GM18502 (cell line): ENCODE measurements at regions not wholly inside any gene's neighbourhood (a gene's known extent, or its start where the extent isn't known, plus 50 kb on each side); places are given as distances from the start of the nearest gene placed in this dataset.
"Not testable (repeated sequence)": the region's sequence is repeated elsewhere in the genome, so short reads cannot be mapped to it uniquely, and the experiment has no call there.

Source experiments
- ATAC-seq: cut with Tn5 transposase; IDR thresholded peaks from one replicate; pipeline ENCODE4 v1.9.1; 2021; ENCODE audit warnings: mild to moderate bottlenecking; ENCODE audit not compliant: unreplicated experiment, poor library complexity

DNA sequence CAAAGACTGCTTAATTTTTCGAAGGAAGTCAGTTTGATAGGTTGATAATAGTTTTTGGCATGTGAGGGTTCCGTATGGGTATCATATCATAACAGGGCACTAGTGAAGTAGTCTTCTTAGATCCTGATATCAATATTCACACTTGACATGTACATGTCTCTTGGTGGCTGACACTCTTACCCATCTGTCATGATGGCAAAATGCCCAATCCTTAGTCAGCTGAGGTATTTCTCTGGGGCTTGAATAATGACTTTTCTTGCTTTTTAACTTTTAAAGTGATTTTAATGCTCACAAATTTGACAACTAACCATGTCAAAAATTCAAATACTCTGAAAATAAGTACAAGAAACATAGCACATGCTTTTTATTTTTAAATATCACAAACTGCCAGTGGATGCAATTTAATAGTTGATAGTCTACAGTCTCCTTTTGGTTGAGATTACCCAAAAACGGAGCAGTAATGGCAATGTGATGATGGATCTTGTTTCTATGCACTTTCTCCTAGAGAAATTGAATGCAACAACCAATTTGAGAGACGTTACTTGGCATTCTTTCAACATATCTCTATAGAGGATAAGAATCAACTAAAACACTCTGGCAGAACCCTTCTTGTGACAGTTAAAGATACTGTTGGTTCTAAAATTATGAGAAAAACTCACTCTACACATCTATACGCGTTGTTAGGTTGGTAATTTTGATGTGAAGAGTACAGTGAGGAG is 552.9 kb upstream of the PABPC4L start:
- no peak for ATAC-seq

DNA sequence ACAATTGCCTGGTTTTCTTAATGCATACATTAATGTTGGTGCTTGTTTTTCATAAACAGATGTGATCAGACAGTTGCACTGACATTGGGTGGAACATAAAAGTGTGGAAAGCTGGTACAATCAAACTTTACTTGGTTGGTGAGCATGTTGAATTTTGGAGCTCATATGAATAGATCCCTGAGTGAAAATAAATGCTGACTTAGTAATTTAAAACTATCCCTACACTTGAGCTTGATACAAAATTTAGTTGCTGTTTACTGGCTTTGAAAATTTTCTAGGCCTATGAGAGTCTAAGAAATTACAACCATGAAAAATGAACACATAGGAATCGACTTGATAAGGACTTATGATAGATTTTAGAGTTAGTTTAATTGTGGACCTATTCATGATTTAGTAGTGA is 551.8 kb upstream of the PABPC4L start:
- ATAC-seq: no peak

DNA sequence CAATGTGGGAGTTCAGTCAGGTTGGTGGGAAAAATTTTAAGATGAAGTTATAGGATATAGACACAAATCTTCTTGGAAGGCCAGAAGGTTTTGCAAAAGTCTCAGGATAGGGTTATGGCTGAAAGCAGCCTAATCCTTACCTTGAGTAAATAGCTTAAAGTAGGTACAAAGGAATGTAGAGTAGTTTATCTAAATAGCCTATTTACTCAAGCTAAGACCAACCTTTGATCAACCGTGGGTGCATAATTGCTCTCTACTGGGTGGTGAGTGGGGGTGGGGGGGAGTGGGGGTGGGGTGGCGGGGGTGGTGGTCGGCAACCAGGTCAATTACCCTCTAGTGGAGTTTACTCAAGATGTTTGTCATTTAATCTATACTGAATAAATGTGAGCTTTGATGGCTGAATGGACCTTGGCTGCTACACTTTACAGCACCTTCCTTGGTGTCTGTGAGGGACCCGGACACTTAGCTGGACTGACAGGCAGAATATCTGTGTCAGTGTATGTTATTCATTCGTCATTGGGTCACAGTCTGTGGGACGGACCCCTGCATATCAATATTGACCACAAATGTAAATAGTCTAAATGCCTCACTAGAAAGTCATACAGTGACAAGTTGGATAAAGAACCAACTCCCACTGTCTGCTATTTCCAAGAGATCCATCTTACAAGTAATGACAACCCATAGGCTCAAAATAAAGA is 545.7 kb upstream of the PABPC4L start:
- ATAC-seq: no peak

DNA sequence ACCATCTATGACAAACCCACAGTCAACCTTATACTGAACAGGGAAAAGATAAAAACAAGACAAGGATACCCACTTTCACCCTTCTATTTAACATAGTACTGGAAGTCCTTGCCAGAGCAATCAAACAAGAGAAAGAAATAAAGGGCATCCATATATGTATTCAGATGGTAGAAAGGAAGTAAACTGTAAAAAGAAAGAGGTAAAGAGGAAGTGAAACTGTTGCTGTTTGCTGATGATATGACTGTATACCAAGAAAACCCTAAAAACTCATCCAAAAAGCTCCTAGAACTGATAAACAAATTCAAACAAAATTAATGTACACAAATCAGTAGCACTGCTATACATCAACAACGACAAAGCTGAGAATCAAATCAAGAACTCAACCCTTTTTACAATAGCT is 538.7 kb upstream of the PABPC4L start:
- peak; percentile 61 for ATAC-seq

DNA sequence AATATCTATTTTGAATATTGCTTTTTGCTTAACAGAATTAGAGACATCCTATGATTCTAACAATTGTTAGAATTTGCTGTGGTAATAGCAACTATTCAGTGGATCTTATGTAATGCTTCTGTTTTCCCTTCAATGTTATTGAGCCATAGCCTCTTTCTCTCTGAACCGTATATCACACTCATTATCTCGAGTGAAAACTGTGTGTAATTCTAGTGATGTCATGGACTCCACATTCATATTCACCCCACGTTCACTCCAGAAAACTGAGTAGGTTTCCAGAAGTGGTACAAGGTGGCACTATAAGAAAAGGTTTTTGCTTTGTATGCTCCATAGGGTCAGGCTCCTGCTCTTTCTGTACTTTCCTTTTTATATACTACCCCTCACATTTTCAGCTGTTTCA is 534.3 kb upstream of the PABPC4L start:
- ATAC-seq: no peak

DNA sequence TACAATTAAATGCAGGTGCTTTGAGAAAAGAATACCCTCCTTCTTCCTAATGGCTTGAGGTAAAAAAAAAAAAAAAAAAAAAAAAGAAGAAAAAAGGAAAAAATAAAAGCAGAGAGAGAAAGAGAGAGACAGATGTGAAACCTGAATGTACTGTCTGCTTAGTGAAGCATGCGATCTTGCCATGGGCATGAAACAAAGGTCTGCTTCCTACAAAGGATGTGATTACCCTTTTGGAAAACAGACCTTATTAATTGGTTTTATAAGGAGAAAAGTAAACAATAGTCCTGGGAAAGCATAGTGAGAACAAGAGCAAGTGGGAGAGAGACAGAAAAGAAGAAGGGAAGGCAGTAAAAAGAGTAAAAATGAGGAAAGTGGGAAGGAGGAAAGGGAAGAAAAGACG is 526.1 kb upstream of the PABPC4L start:
- no peak for ATAC-seq

DNA sequence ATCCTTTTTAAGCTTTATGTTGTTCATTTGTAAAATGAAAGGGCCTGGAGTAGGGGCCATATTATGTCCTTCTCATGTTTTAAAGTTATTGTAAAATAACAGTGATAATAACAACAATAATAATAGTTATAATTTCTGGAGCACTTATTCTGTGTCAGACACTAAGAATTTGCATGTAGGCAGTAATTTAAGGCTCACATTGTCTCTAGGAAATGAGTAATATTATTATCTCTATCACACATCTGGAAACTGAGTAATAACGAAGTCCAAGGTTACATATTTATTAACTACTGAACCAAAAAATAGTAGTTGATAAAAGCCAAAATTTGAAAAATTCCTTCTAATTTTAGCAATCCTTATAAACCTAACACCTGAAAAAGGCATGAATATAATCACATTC is 520.7 kb upstream of the PABPC4L start:
- ATAC-seq: no peak

DNA sequence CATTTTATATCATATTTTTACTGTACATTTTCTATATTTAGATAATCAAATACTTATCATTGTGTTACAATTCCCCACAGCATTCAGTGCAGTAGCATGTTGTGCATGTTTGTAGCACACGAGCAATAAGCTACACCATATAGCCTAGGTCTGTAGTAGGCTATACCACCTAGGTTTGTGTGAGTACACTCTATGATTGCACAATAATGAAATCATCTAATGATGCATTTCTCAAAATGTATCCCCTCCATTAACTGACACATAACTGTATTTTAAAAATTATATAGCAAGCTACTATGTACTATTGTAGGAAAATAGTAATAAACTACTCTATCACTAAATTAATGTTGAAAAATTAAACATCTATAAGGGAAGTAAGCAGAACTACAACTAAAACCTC is 518.4 kb upstream of the PABPC4L start:
- ATAC-seq: no peak

DNA sequence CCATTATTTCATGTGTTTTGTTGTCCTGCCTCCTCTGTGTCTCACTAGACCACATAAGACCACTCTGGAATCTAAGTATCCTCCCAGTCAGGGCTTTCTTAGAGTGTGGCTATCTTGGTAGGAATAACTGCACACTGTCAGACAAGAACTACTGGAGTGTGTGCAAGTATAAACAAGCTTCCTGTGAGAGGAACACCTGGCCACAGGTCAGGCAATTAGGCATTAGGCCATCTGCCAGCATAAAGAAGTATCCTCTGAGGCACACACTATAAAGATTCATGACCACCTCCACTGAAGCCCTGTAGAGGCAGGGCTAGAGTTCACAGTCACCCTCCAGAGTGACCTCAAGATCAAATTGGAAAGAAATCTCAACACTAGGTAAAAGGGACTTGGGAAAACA is 507.0 kb upstream of the PABPC4L start:
- no peak for ATAC-seq

DNA sequence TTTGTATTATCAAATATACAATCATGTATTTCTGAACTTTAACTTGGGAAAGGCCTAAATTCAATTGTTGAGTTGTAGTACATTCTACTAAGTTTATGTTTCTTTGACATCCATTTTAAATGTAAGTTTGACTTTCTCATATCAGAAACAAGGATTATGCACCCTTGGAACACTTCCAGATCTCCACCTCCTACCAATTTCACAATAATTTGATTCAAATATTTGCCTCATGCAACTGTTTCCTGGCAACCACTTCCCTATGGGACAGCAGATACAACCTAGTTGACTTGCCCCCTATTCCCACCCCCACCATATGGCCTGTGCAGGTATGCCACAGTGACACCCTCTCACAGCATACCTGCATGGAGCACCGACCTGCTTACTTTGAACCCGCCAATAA is 506.4 kb upstream of the PABPC4L start:
- no peak for ATAC-seq

DNA sequence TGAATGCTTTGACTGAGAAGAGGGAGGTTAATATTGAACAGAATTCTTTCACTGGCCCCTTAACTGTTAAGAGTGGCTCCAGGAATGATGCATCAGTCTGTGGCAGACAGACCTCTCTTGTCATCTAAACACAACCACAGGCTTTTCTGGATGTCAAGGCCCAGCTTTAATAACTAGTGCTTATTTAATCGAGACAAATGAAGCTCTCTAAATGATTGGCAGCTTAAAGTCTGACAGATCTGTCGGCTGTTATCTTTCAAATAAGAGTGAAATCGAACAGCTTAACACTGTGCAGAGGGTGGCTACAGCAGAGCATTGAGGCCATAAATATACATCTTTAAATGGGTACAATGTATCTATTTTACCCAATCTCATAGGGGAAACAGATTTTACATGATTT is 500.8 kb upstream of the PABPC4L start:
- no peak for ATAC-seq

DNA sequence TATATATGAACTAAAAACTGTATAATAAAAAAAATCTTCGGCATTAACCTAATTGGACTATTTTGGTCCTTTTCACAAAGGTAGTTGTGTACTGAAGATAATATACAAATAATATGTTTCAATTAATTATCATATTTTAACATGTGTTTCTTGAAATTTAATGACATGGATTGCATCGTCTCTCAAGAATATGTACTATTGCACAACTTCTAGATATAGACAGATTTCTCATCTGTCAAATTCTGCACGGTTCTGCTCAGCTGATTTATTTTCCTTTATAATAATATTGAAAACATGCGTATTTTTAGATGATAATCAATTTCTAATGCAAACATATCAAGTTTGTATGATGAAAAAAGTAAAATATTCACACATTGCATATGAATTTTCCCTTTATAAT is 498.7 kb upstream of the PABPC4L start:
- ATAC-seq: no peak

DNA sequence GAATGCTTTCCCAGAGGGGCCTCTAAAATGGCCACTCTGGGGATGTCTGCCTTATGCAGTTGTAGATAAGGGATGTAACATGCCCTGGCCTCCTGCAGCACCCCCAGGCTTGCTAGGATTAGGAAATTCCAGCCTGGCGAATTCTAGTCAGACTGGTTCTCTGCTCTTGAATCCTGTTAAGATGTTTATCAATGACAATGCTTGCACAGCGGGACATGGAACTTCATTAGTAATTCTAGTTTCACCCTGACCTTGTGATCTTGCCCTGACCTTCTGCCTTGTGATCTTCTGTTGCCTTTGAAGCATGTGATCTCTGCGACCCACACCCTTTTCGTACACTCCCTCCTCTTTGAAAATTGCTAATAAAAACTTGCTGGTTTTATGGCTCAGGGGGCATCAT is 497.2 kb upstream of the PABPC4L start:
- not testable (repeated sequence) for ATAC-seq

DNA sequence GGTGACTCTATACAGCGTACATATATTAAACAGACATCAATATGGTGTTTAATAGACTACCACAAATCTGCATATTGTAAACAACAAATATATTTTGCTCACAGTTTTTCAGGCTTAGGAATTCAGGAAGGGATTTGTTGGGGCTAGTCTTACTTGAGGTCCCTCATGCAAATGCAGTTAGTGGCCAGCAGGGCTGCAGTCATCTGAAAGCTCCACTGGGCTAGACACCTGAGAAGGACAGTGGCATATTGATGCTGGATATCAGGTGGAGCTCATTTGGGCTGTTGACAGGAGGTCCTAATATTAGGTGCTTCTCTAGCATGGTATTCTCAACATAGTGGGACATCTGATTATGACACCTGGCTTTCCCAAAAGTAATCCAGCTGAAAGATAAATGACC is 493.8 kb upstream of the PABPC4L start:
- no peak for ATAC-seq

DNA sequence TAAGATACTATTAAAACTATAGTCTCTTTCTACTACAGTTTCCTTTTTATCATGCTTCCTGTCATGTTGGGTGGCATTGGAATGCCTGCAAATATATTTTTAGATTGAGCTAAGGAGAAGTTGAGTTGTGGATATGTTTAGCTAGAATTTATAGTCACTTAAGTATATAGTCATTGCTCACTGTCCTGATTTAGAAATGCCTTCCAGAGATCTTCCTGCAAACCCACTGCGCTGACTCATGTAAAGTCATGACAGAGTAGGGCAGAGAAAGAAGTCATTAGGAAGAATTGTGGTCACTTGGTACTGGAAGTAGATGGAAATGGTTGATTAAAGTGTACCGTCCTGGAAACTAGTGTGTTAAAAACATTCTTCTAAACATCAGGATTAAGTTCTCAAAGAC is 490.3 kb upstream of the PABPC4L start:
- ATAC-seq: no peak

DNA sequence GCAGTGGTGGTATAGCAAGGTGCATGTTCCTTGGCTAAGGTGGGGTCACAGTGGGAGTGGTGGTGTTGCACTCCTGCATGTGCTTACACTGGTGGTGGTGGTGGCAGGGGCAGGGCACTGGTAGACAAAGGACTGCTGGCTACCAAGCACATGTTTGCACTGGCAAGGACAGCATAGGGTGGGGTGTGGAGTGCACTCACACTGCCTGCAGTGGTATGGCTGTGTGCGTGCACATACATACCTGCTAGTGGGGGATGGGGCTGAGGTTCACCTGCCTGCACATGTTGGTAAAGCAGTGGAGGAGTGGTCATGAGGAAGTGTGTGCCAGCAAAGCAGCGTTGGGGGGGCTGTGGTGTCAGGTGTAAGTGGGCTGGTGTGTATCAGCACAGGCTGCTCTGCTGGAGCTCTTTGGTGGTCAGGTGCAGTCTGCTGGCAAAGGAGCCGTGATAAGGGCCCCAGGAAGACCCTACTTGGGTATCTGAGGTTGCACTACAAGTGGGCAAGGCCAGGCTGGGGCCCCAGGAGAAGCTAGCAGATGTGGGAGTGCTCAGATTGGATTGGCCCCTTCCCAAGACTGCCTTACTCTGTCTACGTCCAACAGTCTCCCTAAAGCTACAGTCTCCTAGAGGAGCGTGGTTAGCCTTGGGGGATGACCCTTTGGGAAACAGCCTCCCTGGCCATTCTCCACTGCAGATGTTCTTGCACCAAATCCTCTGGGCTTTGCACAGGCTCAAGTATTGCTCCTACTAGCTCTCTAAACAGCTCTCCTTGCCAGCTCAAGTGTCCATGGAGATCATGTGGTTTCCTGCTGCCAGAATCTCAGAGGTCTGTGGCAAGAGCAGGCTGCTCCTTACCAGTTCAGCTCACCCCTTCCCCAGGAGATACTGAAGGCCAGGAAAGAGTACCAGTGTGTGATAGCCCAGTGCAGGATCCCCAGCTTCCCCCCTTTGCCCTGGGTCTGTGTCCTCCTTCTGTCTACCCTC is 486.3 kb upstream of the PABPC4L start:
- no peak for ATAC-seq

DNA sequence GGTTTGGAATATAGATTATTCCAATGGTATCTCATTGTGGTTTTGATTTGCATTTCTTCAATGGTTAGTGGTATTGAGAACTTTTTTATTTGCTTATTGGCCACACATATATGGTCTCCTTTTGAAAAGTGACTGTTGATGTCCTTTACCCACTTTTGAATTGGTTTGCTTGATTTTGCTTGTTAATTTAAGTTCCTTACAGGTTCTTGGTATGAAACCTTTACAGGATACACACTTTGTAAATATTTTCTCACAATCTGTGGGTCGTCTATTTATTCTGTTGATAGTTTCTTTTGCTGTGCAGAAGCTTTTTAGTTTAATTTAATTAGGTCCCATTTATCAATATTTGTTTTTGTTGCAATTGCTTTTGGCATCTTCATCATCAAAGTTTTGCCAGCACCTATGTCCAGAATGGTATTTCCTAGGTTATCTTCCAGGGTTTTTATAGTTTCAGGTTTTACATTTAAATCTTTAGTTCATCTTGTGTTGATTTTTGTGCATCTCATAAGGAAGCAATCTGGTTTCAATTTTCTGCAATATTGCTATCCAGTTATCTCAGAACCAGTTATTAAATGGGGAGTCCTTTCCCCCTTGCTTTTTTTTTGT is 475.7 kb upstream of the PABPC4L start:
- ATAC-seq: no peak

DNA sequence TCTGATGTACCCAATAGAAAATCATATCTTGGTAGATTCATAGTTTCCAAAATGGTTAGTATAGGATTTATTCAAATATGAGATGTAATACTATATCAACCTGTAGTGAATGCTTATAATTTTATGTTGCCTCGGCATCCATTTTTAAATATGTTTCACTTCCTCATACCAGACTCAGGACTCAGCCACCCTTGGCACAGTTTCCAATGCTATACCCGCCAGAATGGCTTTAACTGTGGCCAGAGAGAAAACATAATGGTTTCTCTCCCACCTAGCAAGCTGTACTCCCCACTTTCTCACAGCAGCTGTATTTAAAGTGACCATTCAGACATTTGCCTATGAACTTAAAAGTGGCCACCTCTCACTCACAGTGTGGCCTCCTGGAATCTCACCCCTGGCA is 466.6 kb upstream of the PABPC4L start:
- no peak for ATAC-seq

DNA sequence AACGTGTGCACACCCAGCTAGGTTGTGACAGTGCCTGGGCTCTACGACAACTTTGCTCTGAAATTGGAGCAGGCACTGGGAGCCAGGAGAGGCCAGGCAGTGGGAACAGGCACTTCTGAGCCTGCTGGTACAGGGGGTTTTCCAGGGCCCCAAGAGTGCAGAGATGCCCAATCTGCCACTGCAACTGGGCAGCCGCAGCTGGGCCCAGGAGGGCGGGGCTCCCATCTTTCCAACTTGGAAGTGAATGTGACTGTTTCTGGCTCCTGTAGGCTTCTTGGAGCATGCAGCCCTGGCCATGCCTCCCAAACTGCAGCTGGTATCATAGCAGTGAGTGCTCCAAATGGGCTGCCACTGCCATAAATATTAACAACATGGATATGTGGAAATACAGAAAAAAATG is 465.1 kb upstream of the PABPC4L start:
- ATAC-seq: no peak

DNA sequence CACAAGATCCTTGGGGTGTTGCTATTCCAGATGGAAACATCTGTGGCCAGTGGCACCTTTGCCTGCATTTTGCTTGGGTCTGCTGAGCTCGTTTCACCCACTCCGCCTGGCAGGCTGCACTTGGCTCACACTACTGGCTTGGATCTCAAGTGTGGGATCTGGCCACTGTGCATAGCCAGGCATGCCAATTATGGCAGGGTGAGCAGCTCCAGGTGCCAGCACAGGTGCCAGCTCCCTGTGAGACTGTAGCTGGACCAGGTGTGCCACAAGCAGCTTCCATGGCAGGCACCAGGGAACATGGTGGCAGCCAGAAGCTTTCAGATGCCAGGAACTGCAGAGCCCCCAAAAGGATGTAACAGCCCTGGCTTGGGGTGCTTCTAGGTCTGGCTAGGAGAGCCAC is 463.8 kb upstream of the PABPC4L start:
- ATAC-seq: no peak

DNA sequence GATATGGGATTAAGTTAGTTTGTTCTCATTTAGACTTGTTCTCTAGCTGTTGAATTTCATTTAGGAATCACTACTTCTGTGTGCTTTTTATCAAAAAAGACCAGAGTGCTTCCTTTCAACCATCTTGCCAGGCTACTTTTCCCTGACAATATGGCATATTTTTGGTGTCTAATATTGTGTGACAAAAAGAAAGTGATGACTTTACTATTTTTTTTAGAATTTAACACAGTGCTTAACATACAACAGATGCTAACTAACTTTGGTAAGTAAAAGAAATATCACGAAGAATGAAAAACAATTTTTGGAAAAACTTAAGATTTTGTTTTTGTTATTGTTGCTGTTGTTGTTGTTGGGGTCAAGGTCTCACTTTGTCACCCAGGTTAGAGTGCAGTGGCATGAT is 462.2 kb upstream of the PABPC4L start:
- no peak for ATAC-seq
